IMR-90 (cell line): ENCODE measurements at regions not wholly inside any gene's neighbourhood (a gene's known extent, or its start where the extent isn't known, plus 50 kb on each side); places are given as distances from the start of the nearest gene placed in this dataset.
"Not testable (repeated sequence)": the region's sequence is repeated elsewhere in the genome, so short reads cannot be mapped to it uniquely, and the experiment has no call there.

ENCODE experiments used
- ATAC-seq: fragments of 200-7000 bp; cut with Tn5 transposase; 2 replicates; pipeline ENCODE4 v1.9.1; 2020; ENCODE audit warnings: low read depth, mild to moderate bottlenecking, moderate library complexity
- BruUV-seq: library from RNA; stranded (reverse); fragments of 400-500 nt; replicated peaks from 2 replicates; lab custom pipeline; 2021; lab: Mats Ljungman, UMichigan
- CTCF ChIA-PET: fragments of 300-600 bp; formaldehyde crosslinking; extraction: SDS; loops from one replicate; lab custom pipeline; 2021; ENCODE audit warnings: antibody characterized with exemption; lab: Yijun Ruan, JAX
- POLR2A ChIA-PET: fragments of 300-600 bp; sonication (Branson Sonifier 250); formaldehyde crosslinking; loops from one replicate; lab custom pipeline; 2022; ENCODE audit warnings: antibody characterized with exemption; ENCODE audit not compliant: unreplicated experiment; lab: Charles Lee
- DNase-seq: peaks from one replicate; pipeline ENCODE4 v3.0.0; 2013
- H2AFZ ChIP-seq: replicated peaks from 2 replicates; pipeline ENCODE3; 2013; ENCODE audit warnings: low read length, mild to moderate bottlenecking; ENCODE audit not compliant: poor library complexity
- H2AK5ac ChIP-seq: 2 replicates; pipeline ENCODE4 v1.6.1; 2013; ENCODE audit warnings: low read depth, low read length, inconsistent platforms
- H2AK9ac ChIP-seq: replicated peaks from 2 replicates; pipeline ENCODE3; 2013; ENCODE audit warnings: mild to moderate bottlenecking, low read depth, low read length, moderate library complexity; ENCODE audit not compliant: poor library complexity
- H2BK120ac ChIP-seq: 2 replicates; pipeline ENCODE4 v1.6.1; 2013; ENCODE audit warnings: low read depth, low read length, inconsistent platforms
- H2BK15ac ChIP-seq: 3 replicates; pipeline ENCODE4 v1.6.1; 2013; ENCODE audit warnings: low read depth, low read length, inconsistent platforms
- H2BK20ac ChIP-seq: 2 replicates; pipeline ENCODE4 v1.6.1; 2013; ENCODE audit warnings: low read depth, mild to moderate bottlenecking, inconsistent platforms, low read length, moderate library complexity
- H2BK5ac ChIP-seq: 2 replicates; pipeline ENCODE4 v1.6.1; 2013; ENCODE audit warnings: mild to moderate bottlenecking, low read depth, low read length, inconsistent platforms; ENCODE audit not compliant: poor library complexity, severe bottlenecking
- H3K14ac ChIP-seq: replicated peaks from 2 replicates; pipeline ENCODE4 v1.6.1; 2013; ENCODE audit warnings: low read depth, low read length, inconsistent platforms
- H3K18ac ChIP-seq: 2 replicates; pipeline ENCODE4 v1.6.1; 2013; ENCODE audit warnings: low read depth, low read length, control low read depth
- H3K23ac ChIP-seq: 2 replicates; pipeline ENCODE4 v1.6.1; 2013; ENCODE audit warnings: low read depth, low read length, inconsistent platforms
- H3K27ac ChIP-seq: 2 replicates; pipeline ENCODE4 v1.5.1; 2013; ENCODE audit warnings: mild to moderate bottlenecking, control low read depth, low read length; ENCODE audit not compliant: insufficient read depth
- H3K27me3 ChIP-seq: 2 replicates; pipeline ENCODE4 v1.6.1; 2013; ENCODE audit warnings: low read length; ENCODE audit not compliant: control insufficient read depth, insufficient read depth
- H3K36me3 ChIP-seq: 2 replicates; pipeline ENCODE4 v1.6.1; 2013; ENCODE audit warnings: low read length, mixed read lengths; ENCODE audit not compliant: control insufficient read depth, insufficient read depth
- H3K4ac ChIP-seq: 2 replicates; pipeline ENCODE4 v1.6.1; 2013; ENCODE audit warnings: low read depth, low read length, inconsistent platforms
- H3K4me1 ChIP-seq: 2 replicates; pipeline ENCODE4 v1.6.1; 2013; ENCODE audit warnings: low read length, mixed read lengths; ENCODE audit not compliant: control insufficient read depth, insufficient read depth
- H3K4me2 ChIP-seq: 2 replicates; pipeline ENCODE4 v1.6.1; 2013; ENCODE audit warnings: low read depth, mild to moderate bottlenecking, control low read depth, low read length, moderate library complexity
- H3K4me3 ChIP-seq: 2 replicates; pipeline ENCODE4 v1.5.1; 2013; ENCODE audit warnings: low read depth, mild to moderate bottlenecking, control low read depth, low read length, moderate library complexity; ENCODE audit not compliant: insufficient read depth
- H3K56ac ChIP-seq: 2 replicates; pipeline ENCODE4 v1.6.1; 2013; ENCODE audit warnings: low read length, inconsistent platforms; ENCODE audit not compliant: insufficient read depth; ENCODE audit errors: extremely low read depth
- H3K79me1 ChIP-seq, 2 experiments: 2 replicates each; pipeline ENCODE4 v1.6.1; 2013; ENCODE audit warnings: low read length in 2 of 2, inconsistent platforms in 1 of 2, low read depth in 1 of 2
- H3K9ac ChIP-seq: 2 replicates; pipeline ENCODE4 v1.6.1; 2013; ENCODE audit warnings: low read depth, low read length, control low read depth
- H3K9me1 ChIP-seq: 2 replicates; pipeline ENCODE4 v1.6.1; 2013; ENCODE audit warnings: low read length, inconsistent platforms; ENCODE audit not compliant: insufficient read depth
- H3K9me3 ChIP-seq: 2 replicates; pipeline ENCODE4 v1.6.1; 2013; ENCODE audit warnings: low read length; ENCODE audit not compliant: control insufficient read depth, insufficient read depth
- H4K20me1 ChIP-seq: 2 replicates; pipeline ENCODE4 v1.6.1; 2013; ENCODE audit warnings: low read length, inconsistent platforms; ENCODE audit not compliant: insufficient read depth
- H4K5ac ChIP-seq: 2 replicates; pipeline ENCODE4 v1.6.1; 2013; ENCODE audit warnings: mild to moderate bottlenecking, low read depth, low read length, control low read depth
- H4K8ac ChIP-seq, 2 experiments: 2 replicates each; pipeline ENCODE4 v1.6.1; 2013; ENCODE audit warnings: low read depth in 2 of 2, low read length in 2 of 2, control low read depth in 1 of 2, inconsistent platforms in 1 of 2
- H4K91ac ChIP-seq: 2 replicates; pipeline ENCODE4 v1.6.1; 2013; ENCODE audit warnings: low read depth, low read length, inconsistent platforms; ENCODE audit not compliant: insufficient read depth
- WGBS, 2 experiments: methylation state at CpG; one replicate each; pipeline versions ENCODE4 v1.1.5 to v1.1.7; 2013; ENCODE audit warnings: missing lambda C conversion rate in 2 of 2; ENCODE audit not compliant: insufficient read length in 1 of 2; ENCODE audit errors: extremely low coverage in 2 of 2; 5-methylcytosine and 5-hydroxymethylcytosine counted together
- dilution Hi-C: fragments of 300-500 bp; cut with HindIII; formaldehyde crosslinking; loops from one replicate; pipeline ENCODE4 v1.14.3; 2018; ENCODE audit warnings: low sequenced_read_pairs; ENCODE audit not compliant: unreplicated experiment
- in situ Hi-C: fragments of 300-500 bp; cut with MboI; formaldehyde crosslinking; loops from 3 replicates; pipeline ENCODE4 v1.14.3; 2019; ENCODE audit warnings: low sequenced_read_pairs, inconsistent platforms, mixed read lengths
- intact Hi-C: fragments of 100-400 bp; cut with micrococcal nuclease; formaldehyde crosslinking; loops from 2 replicates; pipeline ENCODE4 v1.10.0; 2022

DNA sequence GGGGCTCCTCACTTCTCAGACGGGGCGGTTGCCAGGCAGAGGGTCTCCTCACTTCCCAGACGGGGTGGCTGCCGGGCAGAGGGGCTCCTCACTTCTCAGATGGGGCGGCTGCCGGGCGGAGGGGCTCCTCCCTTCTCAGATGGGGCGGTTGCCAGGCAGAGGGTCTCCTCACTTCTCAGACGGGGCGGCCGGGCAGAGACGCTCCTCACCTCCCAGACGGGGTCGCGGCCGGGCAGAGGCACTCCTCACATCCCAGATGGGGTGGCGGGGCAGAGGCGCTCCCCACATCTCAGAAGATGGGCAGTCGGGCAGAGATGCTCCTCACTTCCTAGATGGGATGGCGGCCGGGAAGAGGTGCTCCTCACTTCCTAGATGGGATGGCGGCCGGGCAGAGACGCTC lies 148.3 kb downstream of the UTRN start:
- H3K79me1 ChIP-seq = peaks cover 2 to 12% of the 10 kb centered on the region in 2 experiments; a peak in 2 of 4 replicates
- H3K27me3 ChIP-seq, H2AK5ac ChIP-seq, H3K9ac ChIP-seq, H3K4ac ChIP-seq, BruUV-seq, H4K20me1 ChIP-seq, in situ Hi-C loops, H3K18ac ChIP-seq, CTCF ChIA-PET, H2BK20ac ChIP-seq, intact Hi-C loops, H2AFZ ChIP-seq, H3K14ac ChIP-seq, H4K5ac ChIP-seq, H3K9me3 ChIP-seq, H3K4me1 ChIP-seq, H3K36me3 ChIP-seq, ATAC-seq, H2BK15ac ChIP-seq, H3K4me3 ChIP-seq, H3K56ac ChIP-seq, H3K23ac ChIP-seq, H3K4me2 ChIP-seq, POLR2A ChIA-PET, H4K8ac ChIP-seq, H3K27ac ChIP-seq, DNase-seq, H2BK120ac ChIP-seq, dilution Hi-C loops, H3K9me1 ChIP-seq, H2BK5ac ChIP-seq, H2AK9ac ChIP-seq, H4K91ac ChIP-seq: not testable (repeated sequence)
- no CpG with 5 or more reads among the region's 24 CpGs for WGBS, 2 experiments
